Spleen (tissue), 11 donors: ENCODE measurements at regions not wholly inside any gene's neighbourhood (a gene's known extent, or its start where the extent isn't known, plus 50 kb on each side); places are given as distances from the start of the nearest gene placed in this dataset.

Experiments
- DNase-seq: peaks from one replicate; pipeline ENCODE4 v3.0.0-alpha.2; 2020
- H3K27ac ChIP-seq, 8 donors: fragments of 200-600 bp; sonication (generic) in 7 of 8; 1 replicate in 4 of 8; 2 replicates in 4 of 8; pipeline versions ENCODE4 v1.5.0 to v1.8.0; 2016 to 2021; ENCODE audit warnings: inconsistent platforms in 4 of 8, mild to moderate bottlenecking in 4 of 8, moderate library complexity in 1 of 8
- H3K27me3 ChIP-seq, 7 donors: fragments of 200-600 bp; sonication (generic) in 6 of 7; replicated peaks in 1 of 7; 1 replicate in 4 of 7; 2 replicates in 3 of 7; pipeline versions ENCODE4 v1.5.0 to v1.8.0; 2016 to 2021; ENCODE audit warnings: inconsistent platforms in 3 of 7, mild to moderate bottlenecking in 1 of 7
- H3K36me3 ChIP-seq, 6 donors: fragments of 200-600 bp; sonication (generic) in 5 of 6; 1 replicate in 4 of 6; 2 replicates in 2 of 6; pipeline versions ENCODE4 v1.5.0 to v1.8.0; 2016 to 2021; ENCODE audit warnings: inconsistent platforms in 2 of 6
- H3K4me1 ChIP-seq, 6 donors: fragments of 200-600 bp; sonication (generic) in 5 of 6; 1 replicate in 3 of 6; 2 replicates in 3 of 6; pipeline versions ENCODE4 v1.5.0 to v1.8.0; 2016 to 2021; ENCODE audit warnings: inconsistent platforms in 3 of 6
- H3K4me3 ChIP-seq, 8 donors: fragments of 200-600 bp; sonication (generic) in 7 of 8; 1 replicate in 4 of 8; 2 replicates in 4 of 8; pipeline versions ENCODE4 v1.5.0 to v1.8.0; 2016 to 2021; ENCODE audit warnings: inconsistent platforms in 4 of 8, mild to moderate bottlenecking in 4 of 8, moderate library complexity in 2 of 8
- H3K9me3 ChIP-seq, 8 donors: fragments of 200-600 bp; sonication (generic) in 7 of 8; 1 replicate in 4 of 8; 2 replicates in 4 of 8; pipeline versions ENCODE4 v1.5.0 to v1.8.0; 2016 to 2021; ENCODE audit warnings: inconsistent platforms in 4 of 8
- CTCF ChIP-seq, 11 experiments: fragments of 200-600 bp in 7 of 11; fragments of 450-650 bp in 4 of 11; sonication (generic) in 4 of 11; IDR thresholded peaks in 8 of 11; conservative IDR thresholded peaks in 3 of 11; 1 replicate in 7 of 11; 2 replicates in 4 of 11; pipeline versions ENCODE4 v1.4.0 to v1.8.0; 2016 to 2021; ENCODE audit warnings: antibody characterized with exemption in 11 of 11, inconsistent platforms in 4 of 11, mild to moderate bottlenecking in 1 of 11
- POLR2A ChIP-seq, 3 donors: fragments of 450-650 bp; IDR thresholded peaks; one replicate each; pipeline ENCODE4 v1.5.1; 2017; ENCODE audit warnings: antibody characterized with exemption in 3 of 3, mild to moderate bottlenecking in 1 of 3
- POLR2AphosphoS5 ChIP-seq, 3 donors: sonication (generic); formaldehyde crosslinking; IDR thresholded peaks; one replicate each; pipeline ENCODE4 v1.5.1; 2017; ENCODE audit warnings: antibody characterized with exemption in 3 of 3
- WGBS, 5 donors: extraction: QIAGEN DNeasy Blood & Tissue Kit in 3 of 5; methylation state at CpG; one replicate each; pipeline versions ENCODE4 v1.1.5 to v1.1.7; 2013 to 2018; 5-methylcytosine and 5-hydroxymethylcytosine counted together
- intact Hi-C: fragments of 100-400 bp; cut with DNase I; formaldehyde crosslinking; loops from one replicate; pipeline ENCODE4 v1.15.0; 2023; ENCODE audit warnings: low total_unique reads
- donor health status: healthy with polysubstance abuse.
- donor health status: DM: no; HTN: no; CAD: no; lungs with moderate emphysema.
- donor health status: DM: no; HTN: no; CAD: no.
- donor health status: Bipolar disorder and iron deficiency.
- donor health status: healthy.
- donor health status: DM: no; HTN: no; CAD: no.
- donor health status: DM: yes; HTN: yes; CAD: no.

GRCh38 chr1:186615332-186615731 lies 64.9 kb downstream of the PTGS2 start:
- TF ChIP-seq CTCF (IDR thresholded peaks at IDR 0.05 in 8 of 11, conservative IDR thresholded peaks at IDR 0.05 in 3 of 11): no peak
- 44 to 51% (median 50%) methylated on average over 4 of the region's 4 CpGs for WGBS, 5 donors
- peak overlapping the region in 7 of 8 donors; percentile 17 to 89 (median 76) for H3K27ac ChIP-seq
- H3K4me3 ChIP-seq: peak overlapping the region in 1 of 8 donors; percentile 54
- intact Hi-C loops: no loop called here
- no peaks in the 10 kb centered on the region for H3K36me3 ChIP-seq
- peaks cover 0 to 34% (median 15%) of the 10 kb centered on the region in 6 donors for H3K4me1 ChIP-seq
- no peaks in the 10 kb centered on the region for H3K9me3 ChIP-seq
- DNase-seq: no peak
- no peaks in the 10 kb centered on the region for H3K27me3 ChIP-seq

GRCh38 chr1:186611156-186611555 lies 69.1 kb downstream of the PTGS2 start:
- DNase-seq: no peak
- Histone ChIP-seq H3K27ac (no peak overlapping the region), H3K9me3 (no peaks in the 10 kb centered on the region), H3K4me3 (no peak overlapping the region), H3K36me3 (no peaks in the 10 kb centered on the region), H3K4me1 (peaks cover 0 to 7% (median 0%) of the 10 kb centered on the region in 6 donors), H3K27me3 (no peaks in the 10 kb centered on the region)
- intact Hi-C loops: no loop called here
- 70 to 91% (median 83%) methylated on average over 3 of the region's 3 CpGs for WGBS, 5 donors
- TF ChIP-seq CTCF (IDR thresholded peaks at IDR 0.05 in 8 of 11, conservative IDR thresholded peaks at IDR 0.05 in 3 of 11) (no peak), POLR2AphosphoS5 (IDR thresholded peaks at IDR 0.05) (no peak), POLR2A (IDR thresholded peaks at IDR 0.05) (no peak)

- TF ChIP-seq POLR2A (IDR thresholded peaks at IDR 0.05) (no peak), POLR2AphosphoS5 (IDR thresholded peaks at IDR 0.05) (no peak), CTCF (IDR thresholded peaks at IDR 0.05 in 8 of 11, conservative IDR thresholded peaks at IDR 0.05 in 3 of 11) (no peak)
- H3K4me3 ChIP-seq: no peak overlapping the region
- peaks cover 0 to 9% (median 0%) of the 10 kb centered on the region in 8 donors for H3K9me3 ChIP-seq
- DNase-seq: no peak
- no peaks in the 10 kb centered on the region for H3K27me3 ChIP-seq
- no peaks in the 10 kb centered on the region for H3K36me3 ChIP-seq
- no peak overlapping the region for H3K27ac ChIP-seq
- H3K4me1 ChIP-seq: no peaks in the 10 kb centered on the region
- intact Hi-C loops: loop anchor here (5.0 kb wide), 1 partner anchor 373 kb away; no protein-coding TSS in a partner anchor
Observed at GRCh38 chr1:186609183-186609582, 71.0 kb downstream of the PTGS2 start.

GRCh38 chr1:186605762-186606350 lies 74.4 kb downstream of the PTGS2 start:
- whole genome bisulfite sequencing, 5 donors: 46 to 56% (median 51%) methylated on average over 4 of the region's 4 CpGs

More at GRCh38 chr1:186605762-186606350, 74.4 kb downstream of the PTGS2 start:
- TF ChIP-seq CTCF (IDR thresholded peaks at IDR 0.05 in 8 of 11, conservative IDR thresholded peaks at IDR 0.05 in 3 of 11) (peak in 9 of 11 experiments; percentile 15 to 63 (median 40)), POLR2A (IDR thresholded peaks at IDR 0.05) (no peak)
- DNase-seq: no peak
- Histone ChIP-seq H3K27ac (no peak overlapping the region), H3K36me3 (no peaks in the 10 kb centered on the region), H3K27me3 (no peaks in the 10 kb centered on the region), H3K4me1 (no peaks in the 10 kb centered on the region), H3K9me3 (peaks cover 0 to 9% (median 0%) of the 10 kb centered on the region in 8 donors), H3K4me3 (no peak overlapping the region)
- intact Hi-C loops: loop anchor here (5.0 kb wide), 1 partner anchor 376 kb away; no protein-coding TSS in a partner anchor
